Retinal pigment epithelial cell (primary cell): ENCODE measurements at regions not wholly inside any gene's neighbourhood (a gene's known extent, or its start where the extent isn't known, plus 50 kb on each side); places are given as distances from the start of the nearest gene placed in this dataset.

Source experiments
- DNase-seq: peaks from one replicate; pipeline ENCODE4 v3.0.0-alpha.2; 2010; ENCODE audit warnings: low read depth
- H3K4me3 ChIP-seq: 2 replicates; pipeline ENCODE4 v1.5.1; 2011; ENCODE audit warnings: mild to moderate bottlenecking, low read length, control low read depth, moderate library complexity
- CTCF ChIP-seq: conservative IDR thresholded peaks from 2 replicates; pipeline ENCODE4 v1.5.1; 2011; ENCODE audit warnings: low read depth, low read length, control low read depth, inconsistent platforms

GRCh38 chr18:72375618-72376017, 168.5 kb downstream of the CBLN2 start:
- no peak for TF ChIP-seq CTCF
- DNase-seq, result no peak
- H3K4me3 ChIP-seq, result no peak overlapping the region

- DNase-seq, result no peak
- H3K4me3 ChIP-seq, result no peak overlapping the region
- no peak for TF ChIP-seq CTCF
These were observed 172.1 kb downstream of the CBLN2 start for GRCh38 chr18:72372076-72372475.

- H3K4me3 ChIP-seq, result no peak overlapping the region
- TF ChIP-seq CTCF, result no peak
- no peak for DNase-seq
These were observed 175.8 kb downstream of the CBLN2 start for GRCh38 chr18:72368308-72368707.

- TF ChIP-seq CTCF, result no peak
- no peak for DNase-seq
- H3K4me3 ChIP-seq, result no peak overlapping the region
These were observed 183.5 kb downstream of the CBLN2 start for GRCh38 chr18:72360634-72361033.

- no peak for DNase-seq
- no peak for TF ChIP-seq CTCF
- no peak overlapping the region for H3K4me3 ChIP-seq
These were observed 201.2 kb downstream of the CBLN2 start for GRCh38 chr18:72342933-72343332.

- DNase-seq, result no peak
- TF ChIP-seq CTCF, result no peak
- H3K4me3 ChIP-seq, result no peak overlapping the region
These were observed 204.2 kb downstream of the CBLN2 start for GRCh38 chr18:72339976-72340375.

GRCh38 chr18:72336786-72337185, 207.4 kb downstream of the CBLN2 start:
- no peak for TF ChIP-seq CTCF
- no peak for DNase-seq
- H3K4me3 ChIP-seq, result no peak overlapping the region
